Thymus (tissue), 11 donors: ENCODE measurements at regions not wholly inside any gene's neighbourhood (a gene's known extent, or its start where the extent isn't known, plus 50 kb on each side); places are given as distances from the start of the nearest gene placed in this dataset.
"Not testable (repeated sequence)": the region's sequence is repeated elsewhere in the genome, so short reads cannot be mapped to it uniquely, and the experiment has no call there.

Source experiments
- DNase-seq, 9 donors: peaks; one replicate each; pipeline ENCODE4 v3.0.0-alpha.2; 2013; ENCODE audit warnings: low spot score in 9 of 9, low read depth in 6 of 9, missing footprints in 1 of 9
- H3K27ac ChIP-seq, 2 donors: one replicate each; pipeline ENCODE4 v1.5.1; 2013; ENCODE audit warnings: control low read depth in 1 of 2, low read depth in 1 of 2, low read length in 1 of 2, mild to moderate bottlenecking in 1 of 2, moderate library complexity in 1 of 2
- H3K27me3 ChIP-seq, 2 donors: one replicate each; pipeline ENCODE4 v1.5.1; 2013; ENCODE audit warnings: low read length in 1 of 2; ENCODE audit not compliant: control insufficient read depth in 2 of 2, insufficient read depth in 1 of 2
- H3K36me3 ChIP-seq, 2 donors: one replicate each; pipeline ENCODE4 v1.5.1; 2013; ENCODE audit warnings: low read length in 1 of 2, mild to moderate bottlenecking in 1 of 2, moderate library complexity in 1 of 2; ENCODE audit not compliant: control insufficient read depth in 2 of 2, insufficient read depth in 2 of 2
- H3K4me1 ChIP-seq, 2 donors: one replicate each; pipeline ENCODE4 v1.5.1; 2013; ENCODE audit warnings: low read length in 2 of 2; ENCODE audit not compliant: control insufficient read depth in 2 of 2, insufficient read depth in 2 of 2
- H3K4me3 ChIP-seq, 2 donors: one replicate each; pipeline ENCODE4 v1.5.1; 2013; ENCODE audit warnings: low read length in 2 of 2, control low read depth in 1 of 2, mild to moderate bottlenecking in 1 of 2
- H3K9me3 ChIP-seq, 2 donors: one replicate each; pipeline ENCODE4 v1.5.1; 2013; ENCODE audit warnings: low read length in 1 of 2, mild to moderate bottlenecking in 1 of 2; ENCODE audit not compliant: control insufficient read depth in 2 of 2, insufficient read depth in 1 of 2
- WGBS: extraction: QIAGEN DNeasy Blood & Tissue Kit; methylation state at CpG from one replicate; pipeline ENCODE4 v1.1.7; 2013; 5-methylcytosine and 5-hydroxymethylcytosine counted together
- donor health status: healthy.

GRCh38 chr12:73867147-73867546 lies 670.5 kb upstream of the ATXN7L3B start:
- WGBS = 100% methylated on average over 1 of the region's 1 CpG
- no peak for DNase-seq
- no peak overlapping the region for H3K27ac ChIP-seq
- H3K4me3 ChIP-seq = no peak overlapping the region
- H3K27me3 ChIP-seq = no peaks in the 10 kb centered on the region
- no peaks in the 10 kb centered on the region for H3K4me1 ChIP-seq
- H3K36me3 ChIP-seq = no peaks in the 10 kb centered on the region
- H3K9me3 ChIP-seq = no peaks in the 10 kb centered on the region

DNA sequence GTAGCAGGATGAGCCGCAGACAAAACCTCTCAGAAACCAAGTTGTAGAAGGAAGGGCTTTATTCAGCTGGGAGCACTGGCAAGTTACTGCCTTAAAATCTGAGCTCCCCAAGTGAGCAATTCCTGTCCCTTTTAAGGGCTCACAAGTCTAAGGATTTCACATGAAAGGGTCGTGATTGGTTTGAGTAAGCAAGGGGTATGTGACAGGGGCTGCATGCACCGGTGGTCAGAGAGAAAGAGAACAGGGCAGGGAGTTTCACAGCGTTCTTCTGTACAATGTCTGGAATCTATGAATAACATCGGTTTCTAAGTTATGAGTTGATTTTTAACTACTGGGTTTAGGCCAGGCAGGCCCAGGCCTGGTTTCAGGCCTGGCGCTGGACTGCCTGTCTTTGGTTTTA lies 660.3 kb upstream of the ATXN7L3B start:
- not testable (repeated sequence) for H3K27me3 ChIP-seq, H3K9me3 ChIP-seq, H3K4me1 ChIP-seq, DNase-seq, H3K27ac ChIP-seq, H3K36me3 ChIP-seq, H3K4me3 ChIP-seq
- WGBS = 95% methylated on average over 6 of the region's 6 CpGs

- H3K9me3 ChIP-seq = no peaks in the 10 kb centered on the region
- H3K36me3 ChIP-seq = no peaks in the 10 kb centered on the region
- H3K27me3 ChIP-seq = no peaks in the 10 kb centered on the region
- H3K27ac ChIP-seq = no peak overlapping the region
- 75% methylated on average over 1 of the region's 1 CpG for WGBS
- no peaks in the 10 kb centered on the region for H3K4me1 ChIP-seq
- no peak overlapping the region for H3K4me3 ChIP-seq
- no peak for DNase-seq
Observed at GRCh38 chr12:73892201-73892600, 645.4 kb upstream of the ATXN7L3B start.

DNA sequence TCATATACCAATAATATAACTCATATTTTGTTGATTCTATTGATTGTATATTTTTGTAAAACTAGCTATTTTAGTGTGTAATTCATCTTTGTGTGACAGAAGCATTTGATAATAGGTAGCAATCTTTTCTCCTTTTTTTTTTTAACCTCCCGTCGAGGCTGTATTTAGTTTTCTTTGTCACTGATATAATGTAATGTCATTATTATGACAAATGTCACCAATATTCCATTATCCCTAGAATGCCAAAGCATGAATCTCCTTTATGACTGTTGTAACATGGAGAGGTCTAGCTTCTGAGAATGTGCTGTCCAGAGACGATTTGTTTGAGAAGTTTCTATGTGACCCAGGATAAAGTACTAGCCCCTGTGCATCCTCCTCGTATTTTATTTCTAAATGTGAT lies 639.0 kb upstream of the ATXN7L3B start:
- no peaks in the 10 kb centered on the region for H3K36me3 ChIP-seq
- H3K4me1 ChIP-seq = no peaks in the 10 kb centered on the region
- 88% methylated on average over 4 of the region's 4 CpGs for WGBS
- no peaks in the 10 kb centered on the region for H3K27me3 ChIP-seq
- H3K9me3 ChIP-seq = no peaks in the 10 kb centered on the region
- DNase-seq = no peak
- H3K27ac ChIP-seq = no peak overlapping the region
- H3K4me3 ChIP-seq = no peak overlapping the region

DNA sequence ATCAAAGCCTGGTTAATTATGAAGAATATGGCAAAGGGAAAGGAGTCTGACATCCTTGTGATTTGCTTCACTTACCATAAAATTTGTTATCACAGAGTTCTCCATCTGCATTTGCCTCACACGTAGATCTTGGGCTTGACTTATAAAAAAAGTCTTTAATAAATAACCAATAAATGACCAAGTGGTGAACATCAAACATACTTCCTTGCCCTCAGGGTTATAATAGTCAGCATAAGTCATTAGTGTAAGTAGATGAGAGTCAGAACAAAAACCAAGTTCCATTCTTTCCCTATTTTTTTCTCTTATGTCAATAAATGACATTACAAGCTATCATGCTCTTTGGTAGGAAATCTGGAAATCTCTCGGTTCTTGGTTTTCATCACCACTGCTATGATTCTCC lies 635.4 kb upstream of the ATXN7L3B start:
- WGBS = 94% methylated on average over 2 of the region's 2 CpGs
- no peaks in the 10 kb centered on the region for H3K4me1 ChIP-seq

GRCh38 chr12:73906757-73907156 lies 630.9 kb upstream of the ATXN7L3B start:
- Histone ChIP-seq H3K4me3 (no peak overlapping the region), H3K4me1 (no peaks in the 10 kb centered on the region), H3K27ac (no peak overlapping the region), H3K9me3 (no peaks in the 10 kb centered on the region), H3K27me3 (no peaks in the 10 kb centered on the region), H3K36me3 (no peaks in the 10 kb centered on the region)
- WGBS = 92% methylated on average over 4 of the region's 4 CpGs
- DNase-seq = no peak

More for the DNA sequence above, 635.4 kb upstream of the ATXN7L3B start:
- no peaks in the 10 kb centered on the region for H3K27me3 ChIP-seq
- H3K4me3 ChIP-seq = no peak overlapping the region
- no peak for DNase-seq
- H3K36me3 ChIP-seq = no peaks in the 10 kb centered on the region
- H3K27ac ChIP-seq = no peak overlapping the region
- H3K9me3 ChIP-seq = no peaks in the 10 kb centered on the region

GRCh38 chr12:73935817-73936216 lies 601.8 kb upstream of the ATXN7L3B start:
- DNase-seq = no peak
- 65% methylated on average over 1 of the region's 1 CpG for WGBS
- H3K36me3 ChIP-seq = no peaks in the 10 kb centered on the region

DNA sequence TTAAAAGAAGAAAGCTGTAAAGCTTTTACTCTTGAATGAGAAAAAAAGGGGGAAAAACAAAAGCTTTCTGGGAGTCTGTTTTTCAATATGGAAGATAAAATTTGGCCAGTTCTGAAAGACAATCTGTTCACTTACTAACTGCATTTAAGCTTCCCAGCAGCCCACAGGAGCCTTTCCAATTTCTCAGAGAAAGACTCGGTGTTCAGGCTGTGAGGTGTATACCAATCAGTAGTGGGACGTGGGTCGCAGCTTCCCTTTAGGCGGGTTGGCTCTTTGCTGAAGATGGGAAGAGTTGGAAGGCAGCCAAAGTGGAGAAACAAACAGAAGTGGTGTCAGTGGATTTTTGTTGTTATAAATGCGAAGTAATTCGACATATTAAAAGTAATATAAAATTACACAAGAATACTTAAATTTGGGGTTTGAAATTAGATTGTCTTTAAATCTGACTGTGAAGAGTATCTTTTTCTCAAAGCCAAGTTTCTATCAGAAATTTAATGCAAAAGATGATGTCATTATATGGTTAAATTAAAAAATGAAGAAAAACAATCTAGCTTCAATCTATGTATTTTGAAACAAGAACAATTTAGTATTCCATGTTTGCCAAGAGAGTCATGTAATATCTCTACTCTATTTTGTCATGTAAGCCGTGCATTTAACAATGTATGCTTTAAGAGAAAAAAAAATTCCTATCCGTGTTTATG lies 590.2 kb upstream of the ATXN7L3B start:
- Histone ChIP-seq H3K27me3 (no peaks in the 10 kb centered on the region), H3K27ac (no peak overlapping the region), H3K36me3 (no peaks in the 10 kb centered on the region), H3K9me3 (no peaks in the 10 kb centered on the region), H3K4me1 (no peaks in the 10 kb centered on the region), H3K4me3 (no peak overlapping the region)
- DNase-seq = no peak
- WGBS = 89% methylated on average over 8 of the region's 8 CpGs

More at GRCh38 chr12:73935817-73936216, 601.8 kb upstream of the ATXN7L3B start:
- H3K9me3 ChIP-seq = no peaks in the 10 kb centered on the region
- H3K4me1 ChIP-seq = no peaks in the 10 kb centered on the region
- no peaks in the 10 kb centered on the region for H3K27me3 ChIP-seq
- no peak overlapping the region for H3K27ac ChIP-seq
- no peak overlapping the region for H3K4me3 ChIP-seq

DNA sequence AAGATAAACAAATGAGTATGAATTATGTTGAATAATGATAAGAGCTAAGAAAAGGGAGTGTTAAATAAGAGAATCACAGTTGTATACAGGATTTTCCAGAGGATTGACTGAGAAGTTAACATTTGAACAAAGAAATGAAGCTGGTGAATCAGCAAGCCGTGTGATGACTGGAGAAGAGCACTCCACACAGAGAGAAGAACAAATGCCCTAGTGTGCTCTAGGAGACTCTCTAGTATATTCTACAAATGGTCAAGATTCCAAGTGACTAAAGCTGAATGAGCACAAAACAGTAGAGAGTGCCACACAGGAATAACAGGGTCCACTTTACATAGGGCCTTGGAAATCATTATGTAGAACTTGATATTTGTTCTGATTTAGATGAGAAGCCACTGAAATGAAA lies 587.1 kb upstream of the ATXN7L3B start:
- Histone ChIP-seq H3K4me3 (no peak overlapping the region), H3K9me3 (no peaks in the 10 kb centered on the region), H3K27me3 (no peaks in the 10 kb centered on the region), H3K4me1 (no peaks in the 10 kb centered on the region), H3K27ac (no peak overlapping the region), H3K36me3 (no peaks in the 10 kb centered on the region)
- no peak for DNase-seq
- 86% methylated on average over 1 of the region's 1 CpG for WGBS
